Calu3 (cell line): ENCODE measurements at regions not wholly inside any gene's neighbourhood (a gene's known extent, or its start where the extent isn't known, plus 50 kb on each side); places are given as distances from the start of the nearest gene placed in this dataset.

Source experiments
- BruUV-seq: library from RNA; stranded (reverse); fragments of 400-500 nt; replicated peaks from 2 replicates; lab custom pipeline; 2021; lab: Mats Ljungman, UMichigan
- CTCF ChIA-PET: fragments of 300-600 bp; sonication (Branson Sonifier 250); formaldehyde crosslinking; loops from one replicate; lab custom pipeline; 2022; ENCODE audit warnings: antibody characterized with exemption; lab: Charles Lee
- DNase-seq: peaks from one replicate; pipeline ENCODE4 v3.0.0; 2022
- H3K27ac Mint-ChIP-seq: one replicate; pipeline ENCODE4 v1.8.0; 2022; ENCODE audit warnings: mixed read lengths; ENCODE audit not compliant: unreplicated experiment
- H3K27me3 Mint-ChIP-seq: one replicate; pipeline ENCODE4 v1.8.0; 2022; ENCODE audit warnings: mixed read lengths; ENCODE audit not compliant: unreplicated experiment
- H3K36me3 Mint-ChIP-seq: one replicate; pipeline ENCODE4 v1.8.0; 2022; ENCODE audit warnings: mild to moderate bottlenecking, moderate library complexity, mixed read lengths; ENCODE audit not compliant: insufficient read depth, unreplicated experiment
- H3K4me1 Mint-ChIP-seq: one replicate; pipeline ENCODE4 v1.8.0; 2022; ENCODE audit warnings: mild to moderate bottlenecking, low read depth, mixed read lengths; ENCODE audit not compliant: unreplicated experiment
- H3K4me3 Mint-ChIP-seq: one replicate; pipeline ENCODE4 v1.8.0; 2022; ENCODE audit warnings: mild to moderate bottlenecking, low read depth, moderate library complexity, mixed read lengths; ENCODE audit not compliant: unreplicated experiment
- H3K9me3 Mint-ChIP-seq: one replicate; pipeline ENCODE4 v1.8.0; 2022; ENCODE audit warnings: low read depth, mixed read lengths; ENCODE audit not compliant: unreplicated experiment
- intact Hi-C: fragments of 100-400 bp; cut with micrococcal nuclease; formaldehyde crosslinking; loops from one replicate; pipeline ENCODE4 v1.10.0; 2022; ENCODE audit not compliant: unreplicated experiment
- TF ChIP-seq, protein P1 (sequence below): fragments of 200-600 bp; IDR thresholded peaks from one replicate; pipeline ENCODE4 v1.8.0; 2022; ENCODE audit warnings: antibody characterized with exemption; ENCODE audit not compliant: unreplicated experiment

DNA sequence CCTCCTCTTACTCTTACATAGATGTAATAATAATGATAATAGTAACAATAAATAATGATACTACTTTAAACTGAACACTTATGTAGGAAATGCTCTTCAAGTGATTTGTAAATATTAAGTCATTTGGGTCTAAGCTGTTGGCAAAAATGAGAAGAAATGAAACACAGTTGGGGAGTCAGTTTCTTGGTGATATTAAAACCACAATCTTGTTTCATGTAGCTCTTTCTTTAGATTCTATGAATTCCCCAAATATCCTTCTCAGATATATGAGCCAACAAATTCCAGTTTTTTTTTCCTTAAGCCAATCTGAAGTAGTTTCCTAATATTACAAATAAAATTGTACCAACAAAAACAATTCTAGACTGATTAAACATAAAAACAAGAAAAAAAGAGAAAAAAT, 1115.6 kb upstream of the CNTN5 start:
- no TSS peak for BruUV-seq
- TF ChIP-seq, protein P1, sequence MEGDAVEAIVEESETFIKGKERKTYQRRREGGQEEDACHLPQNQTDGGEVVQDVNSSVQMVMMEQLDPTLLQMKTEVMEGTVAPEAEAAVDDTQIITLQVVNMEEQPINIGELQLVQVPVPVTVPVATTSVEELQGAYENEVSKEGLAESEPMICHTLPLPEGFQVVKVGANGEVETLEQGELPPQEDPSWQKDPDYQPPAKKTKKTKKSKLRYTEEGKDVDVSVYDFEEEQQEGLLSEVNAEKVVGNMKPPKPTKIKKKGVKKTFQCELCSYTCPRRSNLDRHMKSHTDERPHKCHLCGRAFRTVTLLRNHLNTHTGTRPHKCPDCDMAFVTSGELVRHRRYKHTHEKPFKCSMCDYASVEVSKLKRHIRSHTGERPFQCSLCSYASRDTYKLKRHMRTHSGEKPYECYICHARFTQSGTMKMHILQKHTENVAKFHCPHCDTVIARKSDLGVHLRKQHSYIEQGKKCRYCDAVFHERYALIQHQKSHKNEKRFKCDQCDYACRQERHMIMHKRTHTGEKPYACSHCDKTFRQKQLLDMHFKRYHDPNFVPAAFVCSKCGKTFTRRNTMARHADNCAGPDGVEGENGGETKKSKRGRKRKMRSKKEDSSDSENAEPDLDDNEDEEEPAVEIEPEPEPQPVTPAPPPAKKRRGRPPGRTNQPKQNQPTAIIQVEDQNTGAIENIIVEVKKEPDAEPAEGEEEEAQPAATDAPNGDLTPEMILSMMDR, result no peak
- H3K27ac Mint-ChIP-seq, result no peak overlapping the region

DNA sequence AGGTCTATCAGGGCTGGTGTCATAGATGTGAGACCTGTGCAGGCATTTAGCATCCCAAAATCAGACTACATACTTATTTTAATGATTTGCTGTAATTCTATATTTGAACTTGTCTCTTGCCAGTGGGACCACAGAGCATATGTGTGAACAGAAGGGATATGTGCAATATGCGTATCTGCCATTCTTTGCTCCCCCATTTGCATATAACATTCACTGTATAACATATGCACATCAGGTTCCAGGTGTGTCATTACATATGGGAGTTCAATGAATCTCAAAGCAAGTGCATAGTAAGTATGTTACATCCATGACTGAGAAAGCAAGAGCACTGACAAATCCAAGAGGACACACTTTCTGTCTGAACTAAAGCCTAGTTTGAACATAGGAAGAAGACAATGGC, 1115.1 kb upstream of the CNTN5 start:
- no TSS peak for BruUV-seq
- H3K36me3 Mint-ChIP-seq, result no peaks in the 10 kb centered on the region
- DNase-seq, result no peak
- H3K4me3 Mint-ChIP-seq, result no peak overlapping the region
- peaks cover 3% of the 10 kb centered on the region for H3K9me3 Mint-ChIP-seq
- no peaks in the 10 kb centered on the region for H3K4me1 Mint-ChIP-seq
- no peak overlapping the region for H3K27ac Mint-ChIP-seq
- H3K27me3 Mint-ChIP-seq, result no peaks in the 10 kb centered on the region
- intact Hi-C loops, result no loop called here
- CTCF ChIA-PET, result no interaction called here
- TF ChIP-seq, protein P1, result no peak

More for the DNA sequence above, 1115.6 kb upstream of the CNTN5 start:
- H3K4me1 Mint-ChIP-seq, result no peaks in the 10 kb centered on the region
- no peaks in the 10 kb centered on the region for H3K36me3 Mint-ChIP-seq
- no peaks in the 10 kb centered on the region for H3K27me3 Mint-ChIP-seq
- intact Hi-C loops, result no loop called here
- CTCF ChIA-PET, result no interaction called here
- H3K9me3 Mint-ChIP-seq, result peaks cover 3% of the 10 kb centered on the region
- no peak for DNase-seq
- H3K4me3 Mint-ChIP-seq, result no peak overlapping the region

- DNase-seq, result no peak
- TF ChIP-seq, protein P1, result no peak
- H3K27ac Mint-ChIP-seq, result no peak overlapping the region
- no peaks in the 10 kb centered on the region for H3K27me3 Mint-ChIP-seq
- CTCF ChIA-PET, result no interaction called here
- no TSS peak for BruUV-seq
- H3K4me3 Mint-ChIP-seq, result no peak overlapping the region
- H3K36me3 Mint-ChIP-seq, result no peaks in the 10 kb centered on the region
- H3K4me1 Mint-ChIP-seq, result no peaks in the 10 kb centered on the region
- peaks cover 3% of the 10 kb centered on the region for H3K9me3 Mint-ChIP-seq
- intact Hi-C loops, result no loop called here
Measured at GRCh38 chr11:97908354-97908753, 1112.4 kb upstream of the CNTN5 start.

GRCh38 chr11:97909614-97910399, 1110.9 kb upstream of the CNTN5 start:
- Mint-ChIP-seq H3K4me3 (no peak overlapping the region), H3K4me1 (no peaks in the 10 kb centered on the region), H3K27me3 (no peaks in the 10 kb centered on the region), H3K36me3 (no peaks in the 10 kb centered on the region), H3K9me3 (peaks cover 3% of the 10 kb centered on the region), H3K27ac (no peak overlapping the region)
- intact Hi-C loops, result no loop called here
- BruUV-seq, result no TSS peak
- CTCF ChIA-PET, result no interaction called here
- no peak for DNase-seq
- TF ChIP-seq, protein P1, result no peak
